ENCODE measurements at regions not wholly inside any gene's neighbourhood (a gene's known extent, or its start where the extent isn't known, plus 50 kb on each side); places are given as distances from the start of the nearest gene placed in this dataset.
"Not testable (repeated sequence)": the region's sequence is repeated elsewhere in the genome, so short reads cannot be mapped to it uniquely, and the experiment has no call there.

- intact Hi-C loops (cut with DNase I) = no loop called here
- no peak for DNase-seq
Observed at GRCh38 chr1:189606047-189606446, 871.6 kb downstream of the BRINP3 start.

GRCh38 chr1:189606795-189607476 lies 870.7 kb downstream of the BRINP3 start:
- no peak for DNase-seq
- intact Hi-C loops (cut with DNase I) = no loop called here

GRCh38 chr1:189607477-189608096 lies 870.1 kb downstream of the BRINP3 start:
- intact Hi-C loops (cut with DNase I) = no loop called here
- no peak for DNase-seq

DNA sequence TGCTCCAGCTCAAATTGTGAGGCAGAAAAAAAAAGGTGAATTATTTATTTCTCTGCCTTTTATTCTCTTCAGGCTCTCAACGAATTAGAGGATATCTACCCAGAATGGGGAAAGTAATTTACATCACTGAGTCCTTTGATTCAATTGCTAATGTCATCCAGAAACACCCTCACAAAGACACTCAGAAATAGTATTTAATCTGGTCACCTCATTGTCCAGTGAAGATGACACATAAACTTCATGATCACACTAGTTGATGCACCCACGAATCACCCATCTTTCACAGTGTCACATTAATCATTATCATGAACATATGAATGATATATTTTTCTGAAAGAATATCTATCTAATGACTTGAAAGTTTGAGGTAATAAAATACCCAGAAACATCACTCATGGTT lies 868.5 kb downstream of the BRINP3 start:
- intact Hi-C loops (cut with DNase I) = no loop called here

GRCh38 chr1:189616893-189617292 lies 860.8 kb downstream of the BRINP3 start:
- peak in 5 of 10 donors; percentile 18 to 68 (median 50) for DNase-seq

More for the DNA sequence above, 868.5 kb downstream of the BRINP3 start:
- DNase-seq = no peak

DNA sequence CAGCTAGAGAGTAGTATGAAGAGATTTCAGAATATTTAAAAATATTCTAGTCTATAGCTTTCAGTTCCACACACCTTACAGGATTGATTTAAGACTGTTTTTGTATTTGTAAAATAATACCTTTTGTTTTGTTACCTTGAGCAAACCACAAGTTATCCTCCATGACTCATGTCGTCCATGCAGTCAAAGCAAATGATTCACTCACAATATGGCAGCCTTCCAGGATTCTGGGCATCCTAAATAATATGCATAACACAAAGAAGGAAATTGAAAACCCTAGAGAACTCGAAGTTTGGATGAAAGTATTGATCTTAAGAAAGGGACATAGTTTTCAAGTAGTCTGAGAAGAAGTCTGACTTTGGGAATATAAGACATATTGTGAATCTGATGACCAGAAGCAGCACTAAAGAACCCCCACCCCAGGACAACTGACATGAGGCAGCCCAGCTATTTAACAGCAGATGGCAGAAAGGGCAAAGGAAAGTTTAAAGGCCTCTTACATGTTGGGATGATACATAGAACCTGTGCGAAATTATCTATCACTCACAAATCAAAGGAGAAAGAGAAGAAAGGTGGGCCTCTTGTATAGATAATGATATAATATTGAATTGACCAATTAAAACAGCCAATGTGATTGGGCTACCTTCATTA lies 857.9 kb downstream of the BRINP3 start:
- no peak for DNase-seq
- intact Hi-C loops (cut with DNase I) = no loop called here

More at GRCh38 chr1:189616893-189617292, 860.8 kb downstream of the BRINP3 start:
- intact Hi-C loops (cut with DNase I) = no loop called here

DNA sequence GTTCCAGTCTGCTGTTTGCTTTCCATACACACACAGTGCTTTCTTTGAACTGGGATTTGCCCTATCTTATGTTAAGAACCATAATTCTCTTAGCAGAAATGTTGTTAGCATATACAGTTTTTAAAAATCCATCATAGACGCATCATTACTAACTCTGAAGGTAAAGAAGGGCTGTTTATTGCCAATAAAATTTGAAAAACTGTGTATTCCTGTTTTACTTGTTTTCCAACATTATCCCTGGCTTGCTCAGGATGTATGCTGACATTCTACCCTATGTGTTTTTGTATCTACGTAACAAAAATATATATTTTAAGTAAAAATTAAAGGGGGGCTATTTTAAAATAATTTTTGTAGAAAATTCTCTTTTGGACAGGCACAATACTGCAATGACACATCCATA lies 857.2 kb downstream of the BRINP3 start:
- intact Hi-C loops (cut with DNase I) = no loop called here
- DNase-seq = no peak

- intact Hi-C loops (cut with DNase I) = no loop called here
Observed at GRCh38 chr1:189623336-189623735, 854.3 kb downstream of the BRINP3 start.

DNA sequence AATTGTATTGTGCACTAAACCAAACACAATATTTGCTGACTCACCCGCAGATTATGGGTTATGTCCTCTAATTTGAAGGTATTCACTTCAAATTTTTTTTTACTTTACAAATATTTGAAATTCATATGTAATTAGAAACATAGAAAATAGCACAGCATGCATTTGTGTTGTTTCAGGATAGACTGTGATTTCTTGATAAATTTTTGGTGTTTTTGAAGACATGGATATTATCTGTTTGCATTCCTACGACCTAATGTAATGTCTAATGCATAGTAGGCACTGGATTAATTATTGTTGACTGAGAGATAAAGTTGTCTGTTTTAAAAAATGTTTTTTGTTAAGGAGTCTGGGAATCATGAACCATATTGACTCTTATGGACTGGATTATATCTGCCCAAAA lies 850.2 kb downstream of the BRINP3 start:
- no peak for DNase-seq
- intact Hi-C loops (cut with DNase I) = no loop called here

More at GRCh38 chr1:189623336-189623735, 854.3 kb downstream of the BRINP3 start:
- DNase-seq = no peak

DNA sequence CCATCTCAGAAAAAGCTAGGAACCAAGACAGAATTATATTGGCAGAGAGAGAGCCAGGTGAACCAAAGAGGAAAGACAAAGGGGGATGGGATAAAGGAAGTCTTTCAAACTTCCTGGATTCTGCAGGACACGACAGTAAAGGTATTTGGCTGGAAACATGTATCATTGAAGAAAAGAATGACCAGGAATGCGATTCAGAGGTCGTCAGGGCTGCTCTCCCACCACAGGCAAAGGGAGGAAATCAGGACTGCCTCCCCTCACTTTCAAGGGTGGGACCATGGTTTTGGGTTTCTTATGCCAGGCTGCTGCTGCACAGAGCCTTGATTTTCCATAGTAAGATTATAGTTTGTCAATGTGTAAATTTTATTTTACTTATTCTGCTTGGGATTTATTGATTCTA lies 848.8 kb downstream of the BRINP3 start:
- no peak for DNase-seq
- intact Hi-C loops (cut with DNase I) = no loop called here

DNA sequence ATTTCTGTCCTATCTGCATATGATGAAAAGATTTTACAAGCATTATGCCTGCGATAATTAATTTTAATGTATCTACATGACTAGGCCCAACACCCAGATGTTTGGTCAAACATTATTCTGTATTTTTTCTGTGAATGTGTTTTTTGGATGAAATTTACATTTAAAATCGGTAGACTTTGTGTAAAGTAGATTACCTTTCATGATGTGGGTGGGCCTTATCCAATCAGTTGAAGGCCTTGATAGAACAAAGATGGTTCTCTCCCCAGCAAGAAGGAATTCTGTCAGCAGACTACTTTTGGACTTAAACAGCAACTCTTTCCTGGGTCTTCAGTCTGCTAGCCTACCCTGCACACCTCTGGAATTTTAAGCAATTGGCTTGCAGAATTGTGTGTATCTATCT lies 844.0 kb downstream of the BRINP3 start:
- intact Hi-C loops (cut with DNase I) = no loop called here
- no peak for DNase-seq

- intact Hi-C loops (cut with DNase I) = no loop called here
- DNase-seq = no peak
Observed at GRCh38 chr1:189637041-189637440, 840.6 kb downstream of the BRINP3 start.

DNA sequence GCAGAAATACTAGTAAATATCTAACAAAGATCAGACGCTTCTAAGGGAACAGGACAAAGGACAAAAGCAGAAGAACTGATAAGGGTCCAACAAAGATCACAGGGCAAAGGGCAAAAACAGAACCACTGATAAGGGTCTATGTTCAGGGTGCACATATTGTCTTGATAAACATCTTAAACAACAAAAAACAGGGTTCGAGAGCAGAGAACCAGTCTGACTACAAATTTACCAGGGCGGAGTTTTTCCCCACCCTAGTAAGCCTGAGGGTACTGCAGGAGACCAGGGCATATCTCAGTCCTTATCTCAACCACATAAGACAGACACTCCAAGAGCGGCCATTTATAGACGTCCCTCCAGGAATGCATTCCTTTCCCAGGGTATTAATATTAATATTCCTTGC lies 833.5 kb downstream of the BRINP3 start:
- DNase-seq; intact Hi-C loops (cut with DNase I): not testable (repeated sequence)

DNA sequence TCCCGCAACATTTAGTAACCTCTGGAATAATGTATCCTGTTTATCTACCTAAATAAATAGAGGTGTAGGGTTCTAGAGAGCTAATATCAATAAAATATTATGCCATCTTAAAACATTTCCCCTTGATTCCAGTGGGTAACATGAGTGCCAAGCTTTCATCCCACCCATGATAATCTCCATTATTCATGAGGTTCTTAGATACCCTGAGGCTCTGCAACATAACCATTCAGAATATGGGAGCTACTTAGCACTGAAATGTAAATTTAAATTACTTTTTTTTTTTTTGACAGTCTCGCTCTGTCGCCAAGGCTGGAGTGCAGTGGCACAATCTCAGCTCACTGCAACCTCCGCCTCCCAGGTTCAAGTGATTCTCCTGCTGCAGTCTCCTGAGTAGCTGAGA lies 832.7 kb downstream of the BRINP3 start:
- no peak for DNase-seq
- intact Hi-C loops (cut with DNase I) = no loop called here

GRCh38 chr1:189646066-189646465 lies 831.6 kb downstream of the BRINP3 start:
- intact Hi-C loops (cut with DNase I) = no loop called here

GRCh38 chr1:189654906-189655305 lies 822.8 kb downstream of the BRINP3 start:
- no peak for DNase-seq
- intact Hi-C loops (cut with DNase I) = no loop called here

More at GRCh38 chr1:189646066-189646465, 831.6 kb downstream of the BRINP3 start:
- no peak for DNase-seq

GRCh38 chr1:189656628-189657530 lies 820.8 kb downstream of the BRINP3 start:
- intact Hi-C loops (cut with DNase I) = no loop called here
- no peak for DNase-seq

DNA sequence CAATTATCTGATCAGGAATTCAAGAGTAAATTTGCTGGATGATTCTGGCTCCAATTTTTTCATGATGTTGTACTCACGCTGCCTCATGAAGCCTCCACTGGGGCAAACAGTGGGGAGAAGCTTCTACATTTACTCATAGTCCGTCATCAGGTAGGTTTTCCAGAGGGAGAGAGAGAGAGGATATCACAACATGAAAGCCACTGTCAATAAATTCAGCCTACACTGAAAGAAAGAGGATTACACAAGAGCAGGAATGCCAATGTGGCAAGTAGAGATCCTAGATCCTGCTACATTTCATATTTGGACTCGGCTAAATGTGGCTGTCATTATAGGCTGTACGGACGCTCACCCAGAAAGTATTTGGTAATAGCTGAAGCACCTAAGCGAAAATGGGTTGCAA lies 819.9 kb downstream of the BRINP3 start:
- DNase-seq = no peak
- intact Hi-C loops (cut with DNase I) = no loop called here

DNA sequence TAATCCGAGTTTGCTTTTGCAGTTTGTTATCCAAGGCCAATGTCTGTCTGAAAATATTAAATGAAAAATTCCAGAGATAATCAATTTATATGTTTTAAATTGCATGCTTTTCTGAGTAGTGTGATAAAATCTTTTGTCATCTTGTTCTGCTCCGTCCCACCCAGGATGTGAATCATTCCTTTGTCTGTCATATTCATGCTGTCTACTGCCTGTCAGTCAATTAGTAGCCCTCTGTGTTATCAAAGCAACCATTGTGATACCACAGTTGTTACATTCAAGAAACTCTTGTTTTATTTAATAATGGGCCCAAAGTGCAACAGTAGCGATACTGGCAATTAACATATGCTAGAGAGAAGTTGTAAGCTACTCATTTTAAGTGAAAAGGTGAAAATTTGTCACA lies 819.3 kb downstream of the BRINP3 start:
- intact Hi-C loops (cut with DNase I) = no loop called here
- DNase-seq = no peak

DNA sequence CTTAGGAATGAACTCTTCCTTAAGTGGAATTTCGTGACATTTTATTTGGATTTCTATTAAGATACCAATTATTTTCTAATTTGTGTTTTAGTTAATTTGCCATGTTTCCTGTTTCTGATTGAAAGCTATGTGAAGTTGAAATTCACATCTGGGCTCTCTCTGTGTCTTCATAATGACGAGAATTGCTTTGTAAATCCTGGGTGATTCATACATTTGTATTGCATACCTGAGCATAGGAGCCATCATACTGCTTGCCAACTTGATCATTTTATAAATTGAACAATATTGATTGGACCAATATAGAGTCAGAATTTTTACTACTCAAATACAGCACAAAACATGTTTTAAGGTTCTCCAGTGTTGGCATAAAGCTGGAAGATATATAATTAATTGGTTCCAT lies 817.9 kb downstream of the BRINP3 start:
- intact Hi-C loops (cut with DNase I) = no loop called here
- DNase-seq = no peak

GRCh38 chr1:189662190-189662589 lies 815.5 kb downstream of the BRINP3 start:
- intact Hi-C loops (cut with DNase I) = no loop called here
- DNase-seq = no peak
